Activated CD8-positive, alpha-beta T cell treated with anti-CD3 and anti-CD28 coated beads for 36 hours (primary cell): ENCODE measurements at regions not wholly inside any gene's neighbourhood (a gene's known extent, or its start where the extent isn't known, plus 50 kb on each side); places are given as distances from the start of the nearest gene placed in this dataset.

Experiments
- ATAC-seq: fragments of 200-7000 bp; cut with Tn5 transposase; one replicate; pipeline ENCODE4 v1.10.0; 2021; ENCODE audit warnings: mild to moderate bottlenecking, moderate library complexity
- CTCF ChIA-PET: fragments of 350-600 bp; sonication (Branson Sonifier 250); formaldehyde crosslinking; loops from one replicate; lab custom pipeline; 2021; ENCODE audit warnings: antibody characterized with exemption; lab: Charles Lee
- POLR2A ChIA-PET: fragments of 350-600 bp; sonication (Branson Sonifier 250); formaldehyde crosslinking; loops from one replicate; lab custom pipeline; 2021; ENCODE audit warnings: antibody characterized with exemption; lab: Charles Lee
- DNase-seq: peaks from one replicate; pipeline ENCODE4 v3.0.0-alpha.2; 2020
- H3K27ac Mint-ChIP-seq: one replicate; pipeline ENCODE4 v1.8.0; 2021; ENCODE audit warnings: mild to moderate bottlenecking, mixed read lengths
- H3K27me3 Mint-ChIP-seq: one replicate; pipeline ENCODE4 v1.8.0; 2021; ENCODE audit warnings: mixed read lengths
- H3K36me3 Mint-ChIP-seq: one replicate; pipeline ENCODE4 v1.8.0; 2021; ENCODE audit warnings: low read depth, mixed read lengths
- H3K4me1 Mint-ChIP-seq: one replicate; pipeline ENCODE4 v1.8.0; 2021; ENCODE audit warnings: low read depth, mixed read lengths
- H3K4me3 Mint-ChIP-seq: one replicate; pipeline ENCODE4 v1.8.0; 2021; ENCODE audit warnings: mild to moderate bottlenecking, moderate library complexity, mixed read lengths
- H3K9me3 Mint-ChIP-seq: one replicate; pipeline ENCODE4 v1.8.0; 2021; ENCODE audit warnings: mixed read lengths
- CTCF ChIP-seq: fragments of 200-600 bp; IDR thresholded peaks from one replicate; pipeline ENCODE4 v1.8.0; 2022; ENCODE audit warnings: antibody characterized with exemption, mild to moderate bottlenecking
- intact Hi-C: fragments of 100-400 bp; cut with micrococcal nuclease; formaldehyde crosslinking; loops from one replicate; pipeline ENCODE4 v1.10.0; 2022

DNA sequence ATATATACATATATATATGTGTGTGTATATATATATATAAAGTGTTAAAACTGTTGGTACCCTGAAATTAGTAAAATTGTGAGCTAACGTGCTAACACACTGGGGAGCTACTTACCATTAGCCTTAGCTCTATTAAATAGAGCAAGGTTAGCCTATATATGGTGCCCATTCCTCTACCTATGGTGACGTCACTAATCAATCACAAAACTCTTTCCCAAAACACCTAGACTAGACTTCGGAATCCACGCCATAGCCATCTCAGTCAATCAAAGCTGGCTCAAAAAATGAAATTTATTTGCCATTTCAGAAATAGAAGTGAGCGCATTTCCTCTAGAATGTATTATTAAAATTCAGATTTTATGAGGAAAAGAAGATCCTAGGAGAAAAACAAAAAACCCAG lies 229.0 kb upstream of the TENM3 start:
- Mint-ChIP-seq H3K27me3 (no peaks in the 10 kb centered on the region), H3K4me3 (no peak overlapping the region), H3K9me3 (no peaks in the 10 kb centered on the region), H3K36me3 (no peaks in the 10 kb centered on the region), H3K27ac (no peak overlapping the region), H3K4me1 (peaks cover under 1% of the 10 kb centered on the region)
- intact Hi-C loops = no loop called here
- ChIA-PET CTCF (no interaction called here), POLR2A (no interaction called here)
- DNase-seq (no peak), ATAC-seq (no peak)
- no peak for TF ChIP-seq CTCF

GRCh38 chr4:182015014-182015413 lies 228.2 kb upstream of the TENM3 start:
- DNase-seq (no peak), ATAC-seq (no peak)
- intact Hi-C loops = no loop called here

GRCh38 chr4:182015893-182016292 lies 227.3 kb upstream of the TENM3 start:
- no peaks in the 10 kb centered on the region for H3K9me3 Mint-ChIP-seq
- DNase-seq (no peak), ATAC-seq (no peak)
- H3K4me1 Mint-ChIP-seq = peaks cover 3% of the 10 kb centered on the region
- no peaks in the 10 kb centered on the region for H3K27me3 Mint-ChIP-seq
- POLR2A ChIA-PET = no interaction called here
- CTCF ChIA-PET = no interaction called here
- no peak overlapping the region for H3K4me3 Mint-ChIP-seq
- intact Hi-C loops = no loop called here
- TF ChIP-seq CTCF = no peak
- H3K36me3 Mint-ChIP-seq = no peaks in the 10 kb centered on the region
- no peak overlapping the region for H3K27ac Mint-ChIP-seq

More at GRCh38 chr4:182015014-182015413, 228.2 kb upstream of the TENM3 start:
- no peak overlapping the region for H3K4me3 Mint-ChIP-seq
- no peak for TF ChIP-seq CTCF
- H3K4me1 Mint-ChIP-seq = peaks cover 3% of the 10 kb centered on the region
- H3K27ac Mint-ChIP-seq = no peak overlapping the region
- H3K9me3 Mint-ChIP-seq = no peaks in the 10 kb centered on the region
- ChIA-PET CTCF (no interaction called here), POLR2A (no interaction called here)
- H3K36me3 Mint-ChIP-seq = no peaks in the 10 kb centered on the region
- no peaks in the 10 kb centered on the region for H3K27me3 Mint-ChIP-seq

GRCh38 chr4:182017038-182017437 lies 226.2 kb upstream of the TENM3 start:
- no peaks in the 10 kb centered on the region for H3K9me3 Mint-ChIP-seq
- H3K27ac Mint-ChIP-seq = no peak overlapping the region
- CTCF ChIA-PET = no interaction called here
- no peaks in the 10 kb centered on the region for H3K36me3 Mint-ChIP-seq
- H3K4me1 Mint-ChIP-seq = peaks cover 3% of the 10 kb centered on the region
- DNase-seq (no peak), ATAC-seq (no peak)
- TF ChIP-seq CTCF = no peak
- H3K4me3 Mint-ChIP-seq = no peak overlapping the region
- POLR2A ChIA-PET = no interaction called here
- no peaks in the 10 kb centered on the region for H3K27me3 Mint-ChIP-seq
- intact Hi-C loops = no loop called here

DNA sequence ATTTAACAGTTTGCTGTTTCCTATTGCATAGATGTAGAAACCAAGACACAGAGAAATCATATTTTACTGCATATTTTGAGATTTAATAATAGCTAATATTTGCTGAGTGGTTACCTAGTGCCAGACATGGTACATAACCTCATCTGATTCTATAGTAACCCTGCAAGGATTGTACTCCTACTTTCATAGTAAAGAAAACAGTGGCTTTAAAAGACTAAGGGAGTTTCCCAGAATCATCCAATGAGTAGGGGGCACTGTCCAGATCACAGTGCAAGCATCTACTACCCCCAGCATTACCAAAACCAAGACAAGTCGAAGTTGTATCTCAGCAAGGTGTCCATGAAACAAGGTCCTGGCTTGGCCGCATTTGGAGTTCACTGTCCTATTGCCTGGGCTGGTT lies 224.5 kb upstream of the TENM3 start:
- H3K27me3 Mint-ChIP-seq = no peaks in the 10 kb centered on the region
- intact Hi-C loops = no loop called here
- POLR2A ChIA-PET = no interaction called here
- H3K4me1 Mint-ChIP-seq = peaks cover 3% of the 10 kb centered on the region
- TF ChIP-seq CTCF = no peak
- no peak overlapping the region for H3K4me3 Mint-ChIP-seq
- no peak overlapping the region for H3K27ac Mint-ChIP-seq
- CTCF ChIA-PET = interaction anchor here (0.6 kb wide), 1 partner anchor 9 kb away, joined by 3 read pairs; no protein-coding TSS in a partner anchor
- H3K9me3 Mint-ChIP-seq = no peaks in the 10 kb centered on the region
- DNase-seq (no peak), ATAC-seq (no peak)
- no peaks in the 10 kb centered on the region for H3K36me3 Mint-ChIP-seq
